ENCODE measurements at regions not wholly inside any gene's neighbourhood (a gene's known extent, or its start where the extent isn't known, plus 50 kb on each side); places are given as distances from the start of the nearest gene placed in this dataset.
"Not testable (repeated sequence)": the region's sequence is repeated elsewhere in the genome, so short reads cannot be mapped to it uniquely, and the experiment has no call there.

DNA sequence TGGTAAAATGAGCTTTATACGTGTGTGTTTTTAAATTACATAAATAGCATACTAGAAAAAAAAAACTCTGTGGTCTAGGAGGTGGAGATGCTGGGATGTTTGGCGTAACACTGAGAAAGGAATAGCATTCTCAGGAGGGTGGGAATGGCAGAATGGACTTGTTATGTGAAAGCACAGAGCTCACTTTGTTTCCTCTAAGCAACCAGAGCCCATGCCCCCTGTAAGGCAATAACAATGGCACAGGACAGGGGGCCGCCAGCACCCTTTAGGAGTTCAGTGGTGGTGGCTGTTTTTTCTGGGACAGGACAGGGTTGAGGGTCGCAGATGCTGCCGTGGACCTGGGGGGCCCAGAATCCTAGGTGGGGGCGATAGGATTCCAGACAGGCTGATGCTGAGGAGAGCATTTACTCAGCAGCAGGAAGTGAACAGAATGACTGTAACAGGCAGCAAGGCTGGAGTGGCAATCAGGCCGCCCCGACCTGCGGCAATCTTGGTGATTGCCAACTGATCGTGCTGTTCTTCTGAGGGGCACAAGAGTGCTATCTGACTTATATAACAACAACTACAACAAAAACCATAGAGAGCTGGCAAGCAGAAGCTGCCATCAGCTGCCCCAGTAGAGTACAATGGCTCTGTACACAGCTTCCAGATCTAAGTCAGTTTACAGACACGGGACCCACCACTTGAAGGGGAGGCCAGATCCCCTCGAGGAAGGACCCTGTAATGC is 160.4 kb downstream of the UACA start:
- in situ Hi-C loops (cut with HindIII; ENCODE audit: low sequenced_read_pairs): no loop called here

DNA sequence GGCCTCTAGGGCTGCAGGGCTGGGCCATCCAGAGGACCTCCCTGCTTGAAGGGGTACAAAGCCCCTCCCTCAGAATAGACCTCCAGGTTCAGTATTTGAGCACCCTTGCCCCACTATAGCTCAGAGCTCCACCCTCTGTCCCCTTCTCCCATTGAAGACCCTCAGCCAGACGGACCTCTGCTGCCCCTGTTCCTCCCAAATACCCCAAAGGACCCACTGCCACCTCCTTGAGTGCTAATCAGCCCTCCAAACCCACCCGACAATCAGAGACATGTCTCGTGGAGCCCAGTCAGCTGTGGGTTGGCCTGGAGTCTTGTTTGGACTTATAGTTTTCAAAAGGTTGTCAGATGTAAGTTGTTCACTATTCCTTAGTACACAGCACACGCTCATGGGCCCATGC is 161.1 kb downstream of the UACA start:
- in situ Hi-C loops (cut with HindIII; ENCODE audit: low sequenced_read_pairs): no loop called here

More for the DNA sequence above, 160.4 kb downstream of the UACA start:
- no peak for DNase-seq (ENCODE audit: low spot score)

DNA sequence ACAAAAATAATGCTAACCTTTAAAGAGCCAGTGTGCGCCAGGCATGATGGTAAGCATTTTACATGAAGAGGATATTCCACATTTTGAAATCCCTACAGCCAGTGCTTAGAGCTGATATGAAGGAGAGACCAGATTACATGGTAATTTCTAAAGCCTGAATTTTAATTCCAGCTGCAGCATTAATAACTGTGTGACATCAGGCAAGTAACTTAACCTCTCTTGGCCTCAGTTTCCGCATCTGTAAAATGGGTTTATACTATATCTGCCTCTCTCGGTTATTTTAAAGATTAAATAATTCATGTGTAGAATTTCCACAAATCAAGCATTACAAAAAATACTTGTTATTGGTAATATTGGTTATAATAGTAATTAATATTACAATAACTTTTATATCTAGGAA is 165.4 kb downstream of the UACA start:
- in situ Hi-C loops (cut with HindIII; ENCODE audit: low sequenced_read_pairs): no loop called here
- no peak for DNase-seq (ENCODE audit: low spot score)

More for the DNA sequence above, 161.1 kb downstream of the UACA start:
- DNase-seq (ENCODE audit: low spot score): no peak

- DNase-seq (ENCODE audit: low spot score): no peak
- in situ Hi-C loops (cut with HindIII; ENCODE audit: low sequenced_read_pairs): no loop called here
Observed at GRCh38 chr15:70597056-70597603, 166.2 kb downstream of the UACA start.

- in situ Hi-C loops (cut with HindIII; ENCODE audit: low sequenced_read_pairs): no loop called here
Observed at GRCh38 chr15:70596354-70597055, 166.9 kb downstream of the UACA start.

DNA sequence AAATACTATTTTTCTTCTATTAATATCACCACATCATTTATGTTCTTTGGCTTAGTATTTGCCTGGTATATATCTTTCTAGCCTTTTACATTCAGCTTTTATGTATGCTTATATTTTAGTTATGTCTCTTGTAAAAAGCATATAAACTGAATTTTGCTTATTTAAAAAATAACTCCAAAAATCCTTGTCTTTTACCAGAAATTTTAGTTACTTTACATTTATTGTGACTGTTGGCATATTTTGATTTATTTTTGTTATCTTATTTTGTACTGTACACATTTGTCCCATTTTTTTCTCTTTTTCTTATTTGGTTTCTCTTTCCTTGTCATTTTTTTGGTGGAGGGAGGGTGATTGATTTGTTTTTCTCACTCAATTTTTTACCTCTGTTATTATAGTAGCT is 169.6 kb downstream of the UACA start:
- in situ Hi-C loops (cut with HindIII; ENCODE audit: low sequenced_read_pairs): no loop called here
- no peak for DNase-seq (ENCODE audit: low spot score)

More at GRCh38 chr15:70596354-70597055, 166.9 kb downstream of the UACA start:
- DNase-seq (ENCODE audit: low spot score): no peak

DNA sequence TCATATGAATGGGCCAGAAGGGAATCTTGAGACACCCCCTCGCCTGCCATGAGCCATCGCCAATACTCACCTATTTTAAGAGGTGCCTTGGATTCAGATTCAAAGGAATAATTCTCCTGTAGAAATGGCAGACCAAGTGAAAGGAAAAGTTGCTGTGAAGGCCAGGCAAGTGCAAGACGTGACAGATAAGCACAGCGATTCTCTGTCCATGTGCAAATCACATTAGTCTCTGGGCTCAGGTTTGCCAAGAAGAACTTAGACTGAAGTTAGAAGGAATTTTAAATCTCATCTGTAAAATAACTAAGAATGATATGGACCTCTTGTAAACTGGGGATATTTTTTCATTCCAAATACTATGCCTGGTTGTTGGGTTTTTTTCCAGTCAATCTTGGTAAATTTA is 173.6 kb downstream of the UACA start:
- in situ Hi-C loops (cut with HindIII; ENCODE audit: low sequenced_read_pairs): no loop called here
- DNase-seq (ENCODE audit: low spot score): no peak

GRCh38 chr15:70589221-70589620 is 174.1 kb downstream of the UACA start:
- DNase-seq (ENCODE audit: low spot score): no peak
- in situ Hi-C loops (cut with HindIII; ENCODE audit: low sequenced_read_pairs): no loop called here

DNA sequence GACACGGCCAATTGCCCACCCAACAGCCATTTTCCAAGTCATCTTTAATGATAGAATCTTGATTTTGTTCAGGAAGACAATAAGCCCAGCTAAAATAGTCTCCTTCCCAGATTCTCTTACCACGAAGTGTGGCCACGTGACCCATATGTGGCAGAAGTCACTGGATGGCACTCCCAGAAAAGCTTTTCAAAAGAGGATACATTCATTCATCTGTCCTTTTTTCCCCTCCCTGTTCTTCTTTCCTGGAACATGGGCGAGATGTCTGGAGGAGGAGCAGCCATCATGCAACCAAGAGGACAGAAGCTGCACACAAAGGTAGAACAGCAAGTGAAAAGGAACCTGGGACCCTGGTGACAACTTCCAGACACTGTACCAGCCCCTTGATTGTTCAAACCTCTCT is 174.7 kb downstream of the UACA start:
- in situ Hi-C loops (cut with HindIII; ENCODE audit: low sequenced_read_pairs): no loop called here
- no peak for DNase-seq (ENCODE audit: low spot score)

- in situ Hi-C loops (cut with HindIII; ENCODE audit: low sequenced_read_pairs): no loop called here
- no peak for DNase-seq (ENCODE audit: low spot score)
Observed at GRCh38 chr15:70587896-70588567, 175.3 kb downstream of the UACA start.

DNA sequence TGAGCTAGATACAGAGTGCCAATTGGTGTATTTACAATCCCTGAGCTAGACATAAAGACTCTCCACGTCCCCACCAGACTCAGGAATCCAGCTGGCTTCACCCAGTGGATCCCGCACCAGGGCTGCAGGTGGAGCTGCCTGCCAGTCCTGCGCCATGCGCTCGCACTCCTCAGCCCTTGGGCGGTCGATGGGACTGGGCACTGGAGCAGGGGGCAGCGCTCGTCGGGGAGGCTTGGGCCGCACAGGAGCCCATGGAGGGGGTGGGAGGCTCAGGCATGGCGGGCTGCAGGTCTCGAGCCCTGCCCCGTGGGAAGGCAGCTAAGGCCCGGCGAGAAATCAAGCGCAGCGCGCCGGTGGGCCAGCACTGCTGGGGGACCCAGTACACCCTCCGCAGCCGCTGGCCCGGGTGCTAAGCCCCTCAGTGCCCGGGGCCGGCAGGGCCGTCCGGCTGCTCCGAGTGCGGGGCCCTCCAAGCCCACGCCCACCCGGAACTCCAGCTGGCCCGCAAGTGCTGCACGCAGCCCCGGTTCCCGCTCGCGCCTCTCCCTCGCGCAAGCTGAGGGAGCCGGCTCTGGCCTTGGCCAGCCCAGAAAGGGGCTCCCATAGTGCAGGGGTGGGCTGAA is 176.2 kb downstream of the UACA start:
- in situ Hi-C loops (cut with HindIII; ENCODE audit: low sequenced_read_pairs); DNase-seq (ENCODE audit: low spot score): not testable (repeated sequence)

- DNase-seq (ENCODE audit: low spot score): no peak
- in situ Hi-C loops (cut with HindIII; ENCODE audit: low sequenced_read_pairs): no loop called here
Observed at GRCh38 chr15:70586241-70586640, 177.1 kb downstream of the UACA start.

GRCh38 chr15:70585707-70586034 is 177.7 kb downstream of the UACA start:
- no peak for DNase-seq (ENCODE audit: low spot score)
- in situ Hi-C loops (cut with HindIII; ENCODE audit: low sequenced_read_pairs): no loop called here

DNA sequence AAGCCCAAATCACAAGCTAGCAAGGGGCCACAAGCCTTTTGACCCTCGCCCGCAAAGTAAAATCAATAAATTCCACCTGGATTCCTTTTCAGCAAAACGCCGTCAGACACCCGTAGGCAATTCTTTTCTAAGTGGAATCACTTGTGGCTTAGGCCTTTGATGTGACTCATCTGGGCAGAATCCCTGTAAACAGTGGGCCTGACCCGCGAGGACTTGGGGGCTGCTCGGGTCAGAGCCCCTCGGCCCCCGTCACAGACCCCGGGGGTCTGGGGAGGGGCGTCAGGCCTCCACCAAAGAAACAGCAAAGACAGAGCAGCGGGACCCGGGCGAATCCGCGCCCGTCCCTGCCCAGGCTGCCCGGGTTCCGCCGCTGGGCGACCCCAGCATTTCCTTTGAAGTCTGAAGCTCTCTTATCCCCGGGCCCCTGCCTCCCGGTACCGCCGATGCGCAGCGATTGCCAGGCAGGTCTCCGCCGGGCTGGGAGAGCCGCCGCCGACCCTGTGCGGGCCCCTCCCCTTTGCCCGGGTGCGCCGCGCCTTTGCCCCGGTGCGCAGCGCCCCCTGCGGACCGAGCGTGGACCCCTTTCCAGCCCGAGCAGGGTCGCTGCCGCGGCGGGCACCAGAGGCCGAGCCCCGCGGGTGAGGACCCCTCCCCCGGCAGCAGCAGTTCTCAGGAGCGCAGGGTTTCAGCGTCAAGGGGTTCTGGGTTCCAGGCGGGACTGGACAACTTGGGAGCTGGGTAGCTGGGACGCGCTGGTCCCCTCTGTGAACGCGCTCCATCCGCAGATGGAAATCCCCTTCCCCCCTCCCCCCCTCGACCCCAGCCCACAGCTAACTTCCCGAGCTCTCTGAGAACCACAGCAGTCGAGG is 178.3 kb downstream of the UACA start:
- DNase-seq (ENCODE audit: low spot score): no peak
- in situ Hi-C loops (cut with HindIII; ENCODE audit: low sequenced_read_pairs): no loop called here

- DNase-seq (ENCODE audit: low spot score): no peak
- in situ Hi-C loops (cut with HindIII; ENCODE audit: low sequenced_read_pairs): no loop called here
Observed at GRCh38 chr15:70584441-70584837, 178.9 kb downstream of the UACA start.

DNA sequence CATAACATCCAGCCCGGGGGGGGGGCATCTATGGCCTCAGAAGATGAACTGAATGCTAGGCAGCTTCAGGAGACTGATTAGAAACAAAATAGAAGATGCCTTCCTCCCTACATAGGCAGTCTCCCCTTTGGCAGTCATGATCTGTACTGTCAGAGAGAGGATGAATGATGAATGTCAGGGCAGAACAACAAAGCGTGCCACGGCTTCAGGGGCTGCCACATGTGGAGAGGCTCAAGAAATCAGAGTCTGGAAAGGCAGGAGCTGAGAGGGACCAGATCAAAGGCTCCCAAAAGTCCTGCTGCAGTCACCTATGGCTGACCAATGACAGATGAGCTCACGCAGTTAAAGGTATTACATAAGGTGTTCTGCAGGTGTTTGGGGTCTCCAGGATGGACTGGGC is 180.4 kb downstream of the UACA start:
- no peak for DNase-seq (ENCODE audit: low spot score)
- in situ Hi-C loops (cut with HindIII; ENCODE audit: low sequenced_read_pairs): no loop called here

- in situ Hi-C loops (cut with HindIII; ENCODE audit: low sequenced_read_pairs): no loop called here
- DNase-seq (ENCODE audit: low spot score): no peak
Observed at GRCh38 chr15:70582143-70582945, 181.0 kb downstream of the UACA start.

- no peak for DNase-seq (ENCODE audit: low spot score)
- in situ Hi-C loops (cut with HindIII; ENCODE audit: low sequenced_read_pairs): no loop called here
Observed at GRCh38 chr15:70580958-70581357, 182.4 kb downstream of the UACA start.

Data from G401 (cell line).